Erythroblast (primary cell): ENCODE measurements at regions not wholly inside any gene's neighbourhood (a gene's known extent, or its start where the extent isn't known, plus 50 kb on each side); places are given as distances from the start of the nearest gene placed in this dataset.
"Not testable (repeated sequence)": the region's sequence is repeated elsewhere in the genome, so short reads cannot be mapped to it uniquely, and the experiment has no call there.

ENCODE experiments used
- DNase-seq, 2 experiments: peaks; one replicate each; lab custom pipeline; 2025; lab: John Stamatoyannopoulos, UW
- GATA1 ChIP-seq: IDR thresholded peaks from 2 replicates; pipeline ENCODE4 v1.6.1; 2011; ENCODE audit warnings: low read depth, mild to moderate bottlenecking, control low read depth, low read length, moderate library complexity
- POLR2A ChIP-seq: IDR thresholded peaks from 2 replicates; pipeline ENCODE4 v1.6.1; 2011; ENCODE audit warnings: mild to moderate bottlenecking, low read length

DNA sequence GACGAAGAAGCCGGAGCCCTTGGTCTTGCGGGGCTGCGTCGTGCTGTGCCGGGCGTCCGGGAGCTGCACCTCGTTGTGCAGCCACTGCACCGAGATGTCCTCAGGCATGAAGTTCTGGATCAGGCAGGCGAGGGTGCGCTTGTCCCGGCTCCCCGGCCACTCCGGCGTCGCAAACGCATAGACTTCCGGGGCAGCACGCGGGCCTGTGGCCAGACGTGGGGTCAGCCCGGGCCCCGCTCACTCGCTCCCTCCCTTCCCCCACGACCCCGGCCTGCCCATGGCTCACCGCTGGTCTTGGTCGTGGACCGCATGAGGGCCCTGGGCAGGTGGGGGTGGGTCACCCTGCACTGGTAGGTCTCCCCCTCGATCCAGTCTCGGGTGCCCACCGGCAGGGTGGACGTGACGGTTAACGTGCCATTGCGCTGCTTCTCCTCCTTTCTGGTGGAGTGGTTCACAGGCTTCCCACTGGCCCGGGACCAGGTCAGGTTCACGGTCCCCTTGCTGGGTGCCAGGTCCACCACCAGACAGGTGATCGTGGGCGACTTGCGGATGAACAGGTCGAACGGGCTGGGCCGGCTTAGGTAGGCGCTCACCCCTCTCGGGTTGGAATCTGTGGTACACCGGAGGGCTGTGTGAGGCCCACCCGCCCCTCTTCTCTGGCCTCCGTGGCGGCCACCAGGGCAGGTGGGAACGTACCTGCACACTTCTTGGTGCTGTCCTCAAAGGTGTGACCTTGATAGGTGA lies 74.0 kb downstream of the TMEM121 start:
- not testable (repeated sequence) for DNase-seq

DNA sequence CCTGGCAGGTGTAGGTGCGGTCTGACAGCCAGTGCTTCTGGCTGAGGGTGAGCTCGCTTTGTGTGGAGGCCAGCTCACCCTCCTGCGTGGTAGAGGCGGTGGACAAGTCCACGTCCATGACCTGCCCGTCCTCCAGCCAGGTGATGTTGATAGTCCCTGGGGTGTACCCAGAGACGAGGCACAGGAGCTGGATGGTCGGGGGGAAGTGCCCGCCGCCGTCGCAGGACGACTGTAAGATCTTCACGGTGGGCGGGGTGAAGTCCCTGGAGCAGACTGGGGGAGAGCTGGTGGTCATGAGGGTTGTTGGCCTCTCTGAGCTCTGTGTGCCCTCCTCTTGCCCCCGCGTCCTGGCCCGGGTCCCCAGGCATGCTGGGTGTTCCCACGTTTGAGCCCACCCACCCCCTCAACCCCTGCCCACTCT lies 74.6 kb downstream of the TMEM121 start:
- TF ChIP-seq GATA1 (no peak), POLR2A (no peak)
- DNase-seq: no peak

DNA sequence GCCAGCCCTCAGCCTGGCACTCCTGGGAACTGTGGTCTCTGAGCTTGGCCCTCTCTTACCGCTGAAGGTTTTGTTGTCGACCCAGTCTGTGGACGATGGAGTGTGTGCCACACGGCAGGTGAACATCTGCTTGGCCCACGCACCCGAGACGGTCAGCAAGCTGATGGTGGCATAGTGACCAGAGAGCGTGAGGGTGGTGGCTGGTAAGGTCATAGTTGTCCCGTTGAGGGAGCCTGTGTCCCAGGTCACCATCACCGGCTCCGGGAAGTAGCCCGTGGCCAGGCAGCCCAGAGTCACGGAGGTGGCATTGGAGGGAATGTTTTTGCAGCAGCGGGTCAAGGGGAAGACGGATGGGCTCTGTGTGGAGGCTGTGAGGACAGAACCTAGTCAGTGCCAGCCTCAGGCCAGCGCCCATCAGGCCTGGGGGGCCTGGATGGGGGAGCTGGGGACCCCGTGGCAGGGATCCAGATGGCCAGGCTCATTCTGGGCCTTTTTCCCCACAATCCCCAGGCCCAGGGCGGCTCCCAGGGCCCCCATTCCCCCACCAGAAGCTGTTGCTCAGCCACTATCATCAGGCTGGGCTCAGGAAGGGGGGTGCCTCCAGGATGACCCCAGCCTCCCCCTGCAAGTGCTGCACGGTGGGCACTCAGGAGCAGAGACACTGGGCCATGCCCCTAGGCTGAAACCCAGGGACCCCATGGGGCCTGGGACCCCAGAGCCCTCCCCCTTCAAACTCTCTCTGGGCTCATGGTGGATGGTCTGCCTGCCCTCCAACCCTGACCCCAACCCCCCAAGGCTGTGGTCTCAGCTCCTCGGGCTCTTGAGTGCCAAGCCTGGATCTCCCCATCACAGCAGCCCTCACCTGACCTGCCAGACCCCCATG lies 75.2 kb downstream of the TMEM121 start:
- DNase-seq: no peak

DNA sequence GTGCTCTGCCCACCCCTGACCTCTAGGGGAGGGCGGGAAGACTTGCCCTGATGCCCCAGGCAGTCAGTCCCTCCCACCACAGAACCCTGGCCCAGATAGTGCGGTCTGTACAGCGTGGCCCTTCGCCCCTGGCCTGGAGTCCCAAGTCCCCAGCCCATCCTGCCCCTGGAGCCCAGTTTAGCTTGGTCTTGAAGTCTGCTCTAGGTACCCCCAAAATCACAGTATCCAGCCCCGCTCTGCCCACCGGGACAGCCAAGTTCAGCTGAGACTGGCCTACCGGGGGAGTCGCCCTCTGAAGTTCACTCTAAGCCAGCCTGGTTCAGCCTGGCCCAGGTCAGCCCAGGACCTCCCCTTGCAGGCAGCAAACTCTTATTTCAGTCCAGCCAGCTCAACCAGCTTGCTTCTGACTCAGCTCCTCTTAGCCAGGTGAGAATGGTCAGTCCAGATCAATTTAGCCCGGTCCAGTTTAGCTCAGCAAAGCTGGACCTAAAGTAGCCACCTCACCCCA lies 75.9 kb downstream of the TMEM121 start:
- TF ChIP-seq GATA1 (no peak), POLR2A (no peak)
- peak in 1 of 2 experiments; percentile 37 for DNase-seq

More for the DNA sequence above, 75.2 kb downstream of the TMEM121 start:
- TF ChIP-seq POLR2A (no peak), GATA1 (no peak)

DNA sequence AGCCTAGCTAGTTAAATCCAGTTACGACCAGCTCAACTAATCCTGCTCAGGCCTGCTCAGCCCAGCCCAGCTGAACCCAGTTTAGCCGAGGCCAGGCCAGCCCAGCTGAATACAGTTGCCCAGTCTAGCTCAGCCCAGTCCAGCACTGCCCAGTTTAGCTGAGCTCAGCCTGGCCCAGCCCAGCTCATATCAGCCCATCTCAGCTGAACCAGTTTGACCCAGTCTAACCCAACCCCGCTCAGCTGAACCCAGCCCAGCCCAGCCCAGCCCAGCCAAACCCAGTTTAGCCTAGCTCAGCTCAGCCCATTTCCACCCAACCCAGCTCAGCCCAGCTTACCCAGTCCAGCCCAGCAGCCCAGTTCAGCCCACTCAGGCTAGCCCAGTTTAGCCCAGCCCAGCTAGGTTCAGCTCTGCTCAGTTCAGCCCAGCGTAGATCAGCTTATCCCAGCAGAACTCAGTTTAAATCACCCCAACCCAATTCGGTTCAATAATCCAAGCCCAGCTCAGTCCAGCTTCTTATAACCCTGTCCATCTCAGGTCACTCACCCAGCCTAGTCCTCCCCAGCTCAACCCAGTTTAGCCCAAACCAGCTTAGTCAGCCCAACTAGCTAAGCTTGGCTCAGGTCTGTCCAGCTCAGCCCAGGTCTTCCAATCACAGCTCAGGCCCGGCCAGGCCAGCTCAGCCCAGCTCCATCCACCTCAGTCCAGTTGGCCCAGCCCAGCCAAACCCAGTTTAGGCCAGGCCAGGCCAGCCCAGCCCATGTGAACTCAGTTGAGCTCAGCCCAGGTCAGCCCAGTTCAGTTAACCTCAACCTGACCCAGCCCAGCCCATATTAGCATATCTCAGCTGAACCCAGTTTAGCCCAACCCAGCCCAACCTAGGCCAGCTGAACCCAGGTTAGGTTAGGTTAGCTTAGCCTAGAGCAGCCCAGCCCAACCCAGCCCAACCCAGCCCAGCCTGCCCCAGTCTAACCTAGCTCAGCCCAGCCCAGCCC lies 76.7 kb downstream of the TMEM121 start:
- DNase-seq: peak; percentile 59 to 61
- TF ChIP-seq POLR2A (no peak), GATA1 (no peak)

DNA sequence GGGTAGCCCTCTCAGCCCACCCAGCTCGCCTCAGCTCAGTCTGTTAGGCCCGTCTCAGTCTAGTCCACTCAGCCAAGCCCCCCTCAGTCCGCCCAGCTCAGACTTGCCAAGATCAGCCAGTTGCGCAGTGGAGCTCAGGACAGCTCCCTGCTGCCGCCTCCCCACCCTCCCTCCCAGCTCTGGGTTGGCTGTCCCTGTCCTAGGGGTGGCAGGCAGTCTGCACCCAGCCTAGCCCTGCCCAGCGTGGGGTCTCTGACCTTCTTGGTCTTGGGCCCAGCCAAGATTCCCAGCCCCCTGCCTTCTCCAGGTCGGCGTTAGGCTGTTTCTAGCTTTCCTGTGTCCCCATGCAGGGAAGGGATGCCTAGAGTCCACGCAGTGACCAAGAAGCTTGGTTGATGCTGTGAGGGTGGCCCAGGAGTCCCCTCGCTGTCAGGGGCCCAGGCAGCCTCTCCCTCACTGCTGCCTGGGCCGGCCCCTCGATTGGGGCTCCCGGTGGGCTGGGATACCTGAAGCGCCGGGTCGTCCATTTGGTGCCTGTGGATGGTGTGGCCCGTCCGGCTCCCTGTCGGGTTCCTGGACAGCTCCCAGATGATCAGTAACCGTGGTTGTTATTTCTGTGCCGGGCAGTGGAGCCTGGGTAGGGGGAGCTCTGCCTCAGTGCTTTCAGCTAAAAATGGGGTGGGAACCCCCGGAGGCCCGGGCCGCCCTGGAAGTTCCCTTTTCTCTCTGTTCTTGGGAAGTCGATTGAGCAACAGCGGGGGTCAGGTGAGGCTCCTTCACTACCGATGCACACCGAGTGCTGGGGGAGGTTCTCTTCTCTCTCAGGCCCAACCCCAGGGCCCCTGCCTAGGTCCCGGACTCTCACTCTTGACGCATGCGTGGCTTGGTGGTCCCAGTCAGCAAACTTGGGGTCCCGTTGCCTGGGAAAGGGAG lies 78.4 kb downstream of the TMEM121 start:
- DNase-seq: not testable (repeated sequence)

DNA sequence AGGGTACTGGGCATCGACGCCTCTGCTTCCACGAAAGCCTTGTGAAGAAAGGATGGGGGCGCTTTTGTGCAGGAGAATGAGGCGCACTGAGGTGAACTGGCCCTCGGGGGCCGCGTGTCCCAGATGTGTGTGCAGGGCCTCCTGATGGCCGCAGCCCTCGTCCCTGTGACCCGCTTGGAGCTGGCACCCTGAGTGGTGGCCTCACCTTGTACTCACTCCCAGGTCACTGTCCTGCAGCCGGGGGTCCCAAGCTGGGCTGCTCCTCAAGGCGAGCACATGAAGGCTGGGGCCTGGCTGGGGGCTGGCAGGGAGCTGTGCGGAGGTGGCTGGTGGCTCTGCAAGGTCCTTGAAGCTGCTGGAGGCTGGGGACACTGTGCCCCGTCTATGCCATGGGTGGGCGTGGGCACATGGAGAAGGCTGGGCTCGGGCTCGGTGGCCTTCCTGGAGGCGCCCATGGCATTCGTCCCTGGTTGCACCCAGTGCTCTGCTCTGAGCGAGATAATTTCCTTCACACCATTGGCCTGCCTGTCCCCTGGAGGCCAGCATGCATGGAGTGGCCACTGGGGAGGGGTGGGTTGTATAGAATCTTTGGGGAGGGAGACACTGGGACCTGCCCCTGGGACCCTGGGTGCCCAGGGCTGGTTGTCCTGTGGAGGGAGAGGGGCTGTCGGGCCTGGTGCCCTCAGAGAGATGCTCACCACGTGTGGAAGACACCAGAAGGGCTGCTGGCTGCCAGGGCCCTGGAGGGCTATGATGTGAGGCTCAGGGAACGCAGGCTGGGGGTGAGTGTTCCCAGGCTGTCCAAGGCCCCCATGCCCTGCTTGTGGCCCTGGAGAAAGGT lies 79.3 kb downstream of the TMEM121 start:
- no peak for TF ChIP-seq POLR2A
- TF ChIP-seq GATA1: no peak
- no peak for DNase-seq

DNA sequence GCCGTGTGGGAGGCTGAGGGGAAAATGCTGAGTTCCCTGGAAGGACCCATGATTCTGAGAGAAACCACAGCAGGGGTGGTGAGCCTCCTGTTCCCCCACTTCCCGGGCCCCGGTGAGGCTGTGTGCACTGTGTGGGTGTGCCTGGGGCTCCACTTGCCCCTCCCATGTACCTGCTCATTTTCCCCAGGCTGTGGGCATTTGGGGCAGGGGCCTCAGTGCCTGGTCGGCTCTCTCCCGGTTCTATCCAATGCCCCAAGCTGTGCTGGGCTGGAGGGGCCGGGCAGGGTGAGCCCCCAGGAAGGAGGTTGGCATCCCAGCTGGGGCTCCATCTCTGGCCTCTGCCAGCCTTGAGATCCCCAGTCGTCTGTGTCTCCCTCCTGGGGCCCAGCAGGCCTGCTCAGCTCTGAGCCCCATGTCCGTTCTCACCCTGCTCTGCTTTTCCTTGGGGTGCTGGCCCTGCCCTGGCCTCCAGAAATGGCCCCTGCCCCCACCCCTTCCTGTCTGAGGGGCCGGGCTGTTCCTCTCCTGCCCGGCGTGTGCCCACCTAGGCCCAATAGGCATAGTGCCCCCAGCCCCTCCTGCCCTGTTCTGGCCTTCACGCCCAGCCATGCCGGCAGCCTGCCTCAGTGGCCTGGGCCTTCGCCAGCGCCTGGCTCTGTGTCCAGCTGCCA lies 80.1 kb downstream of the TMEM121 start:
- not testable (repeated sequence) for DNase-seq

DNA sequence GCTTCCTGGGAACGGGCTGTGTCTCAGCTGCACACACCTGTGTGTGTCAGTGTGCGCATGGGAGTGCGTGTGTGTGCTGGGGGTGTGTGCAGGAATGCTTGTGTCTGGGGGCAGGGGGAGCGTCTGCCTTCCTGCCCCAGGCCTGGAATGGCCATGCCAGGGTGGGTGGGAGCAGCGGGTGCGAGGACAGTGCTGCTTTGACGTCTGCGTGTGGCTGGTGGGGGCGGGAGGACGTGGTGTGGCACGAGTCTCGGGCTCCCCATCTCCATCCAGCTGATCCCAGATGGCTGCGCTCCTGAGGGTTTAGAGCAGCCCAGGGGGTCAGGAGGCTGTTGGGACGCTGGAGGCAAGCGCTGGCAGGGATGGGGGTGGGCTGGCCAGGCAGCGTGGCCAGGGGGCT lies 80.6 kb downstream of the TMEM121 start:
- DNase-seq: not testable (repeated sequence)

DNA sequence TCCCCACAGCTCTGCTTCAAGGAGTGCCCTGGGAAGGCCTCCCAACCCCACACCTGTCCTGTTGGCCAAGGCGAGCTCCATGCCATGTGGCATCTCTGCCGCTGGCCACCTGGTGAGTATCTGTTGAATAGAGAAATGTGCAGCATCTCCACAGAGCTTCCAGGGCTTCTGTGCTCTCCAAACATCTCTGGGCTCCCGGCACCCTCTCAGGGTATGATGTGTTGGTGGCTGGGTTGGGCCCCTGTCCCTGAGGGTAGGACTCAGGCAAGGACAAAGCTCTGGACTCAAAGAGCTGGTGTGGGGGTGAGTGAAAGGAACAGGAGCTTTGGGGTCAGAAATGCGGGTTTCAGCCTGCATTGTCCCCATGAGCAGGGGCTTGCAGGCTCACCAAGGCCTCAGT lies 88.6 kb downstream of the TMEM121 start:
- not testable (repeated sequence) for DNase-seq

DNA sequence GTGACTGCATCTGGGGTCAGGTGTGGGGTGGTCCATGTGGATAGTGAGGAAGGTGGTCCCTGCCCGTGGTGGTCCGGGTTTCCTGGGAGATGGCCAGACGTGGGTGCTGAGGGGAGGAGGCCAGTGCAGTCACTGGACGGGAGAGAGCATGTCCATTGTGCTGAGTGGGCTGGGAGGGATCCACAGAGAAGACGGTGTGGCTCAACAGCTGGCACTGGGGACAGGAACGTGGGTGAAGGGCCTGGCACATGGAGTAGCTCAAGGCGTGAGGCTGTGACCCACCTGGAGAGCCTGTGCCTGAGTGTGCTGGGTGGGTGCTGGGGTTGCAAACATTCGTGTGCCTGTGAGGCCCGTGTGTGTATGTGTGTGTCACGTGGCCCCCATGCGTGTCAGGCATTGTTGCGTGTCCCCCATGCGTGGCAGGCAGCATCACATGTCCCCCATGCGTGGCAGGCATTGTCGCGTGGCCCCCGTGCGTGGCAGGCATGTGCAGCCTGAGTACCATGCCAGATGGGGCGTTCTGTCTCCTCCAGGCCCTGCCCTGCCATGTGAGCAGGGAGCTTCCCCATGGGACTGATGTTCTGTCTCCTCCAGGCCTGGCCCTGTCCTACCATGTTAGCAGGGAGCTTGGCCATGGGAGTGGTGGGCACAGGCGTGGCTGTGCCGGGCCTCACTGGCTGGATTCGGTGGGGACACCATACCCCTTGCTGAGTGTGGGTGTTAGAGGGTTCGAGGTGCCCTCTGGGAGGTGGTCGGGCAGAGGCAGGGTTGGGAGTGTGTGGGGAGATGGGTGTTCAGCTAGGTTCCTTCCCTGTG lies 89.8 kb downstream of the TMEM121 start:
- not testable (repeated sequence) for DNase-seq
